H9 (cell line): ENCODE measurements at regions not wholly inside any gene's neighbourhood (a gene's known extent, or its start where the extent isn't known, plus 50 kb on each side); places are given as distances from the start of the nearest gene placed in this dataset.
"Not testable (repeated sequence)": the region's sequence is repeated elsewhere in the genome, so short reads cannot be mapped to it uniquely, and the experiment has no call there.

Source experiments
- DNase-seq: peaks from one replicate; pipeline ENCODE4 v3.0.0-alpha.2; 2017
- H2AFZ ChIP-seq: one replicate; pipeline ENCODE4 v1.6.1; 2013; ENCODE audit warnings: mild to moderate bottlenecking, low read length, control low read depth, moderate library complexity
- H2AK5ac ChIP-seq: 2 replicates; pipeline ENCODE4 v1.6.1; 2013; ENCODE audit warnings: low read length, control low read depth, mixed read lengths; ENCODE audit not compliant: insufficient read length
- H2BK120ac ChIP-seq: one replicate; pipeline ENCODE4 v1.6.1; 2013; ENCODE audit warnings: low read depth, mild to moderate bottlenecking, low read length, control low read depth, inconsistent platforms; ENCODE audit not compliant: poor library complexity, severe bottlenecking
- H2BK12ac ChIP-seq: 2 replicates; pipeline ENCODE4 v1.6.1; 2013; ENCODE audit warnings: low read length, control low read depth, mixed read lengths, low read depth; ENCODE audit not compliant: insufficient read length
- H2BK15ac ChIP-seq: 2 replicates; pipeline ENCODE4 v1.6.1; 2013; ENCODE audit warnings: low read depth, low read length, control low read depth
- H2BK20ac ChIP-seq: one replicate; pipeline ENCODE4 v1.6.1; 2013; ENCODE audit warnings: low read depth, mild to moderate bottlenecking, low read length, control low read depth, inconsistent platforms; ENCODE audit not compliant: poor library complexity, severe bottlenecking
- H2BK5ac ChIP-seq: 2 replicates; pipeline ENCODE4 v1.6.1; 2013; ENCODE audit warnings: low read length, control low read depth, mixed read lengths; ENCODE audit not compliant: insufficient read length
- H3K14ac ChIP-seq: 2 replicates; pipeline ENCODE4 v1.6.1; 2013; ENCODE audit warnings: low read length, control low read depth; ENCODE audit not compliant: insufficient read depth
- H3K18ac ChIP-seq: 2 replicates; pipeline ENCODE4 v1.6.1; 2013; ENCODE audit warnings: low read depth, mild to moderate bottlenecking, mixed read lengths, low read length, control low read depth; ENCODE audit not compliant: insufficient read length
- H3K23ac ChIP-seq: 2 replicates; pipeline ENCODE4 v1.6.1; 2013; ENCODE audit warnings: low read length, control low read depth, mixed read lengths, low read depth; ENCODE audit not compliant: insufficient read length
- H3K23me2 ChIP-seq: 2 replicates; pipeline ENCODE4 v1.6.1; 2013; ENCODE audit warnings: low read depth, mild to moderate bottlenecking, mixed read lengths, low read length, control low read depth; ENCODE audit not compliant: insufficient read length, poor library complexity, severe bottlenecking
- H3K27ac ChIP-seq: 2 replicates; pipeline ENCODE4 v1.5.1; 2013; ENCODE audit warnings: low read length, control low read depth, mixed read lengths, low read depth; ENCODE audit not compliant: insufficient read length
- H3K27me3 ChIP-seq: 2 replicates; pipeline ENCODE4 v1.6.1; 2013; ENCODE audit warnings: low read length, control low read depth, inconsistent platforms; ENCODE audit not compliant: insufficient read depth
- H3K4ac ChIP-seq: 2 replicates; pipeline ENCODE4 v1.6.1; 2013; ENCODE audit warnings: low read depth, mild to moderate bottlenecking, control low read depth, inconsistent platforms, low read length, moderate library complexity
- H3K4me1 ChIP-seq: 2 replicates; pipeline ENCODE4 v1.6.1; 2013; ENCODE audit warnings: low read length, control low read depth, inconsistent platforms; ENCODE audit not compliant: insufficient read depth
- H3K4me2 ChIP-seq: 2 replicates; pipeline ENCODE4 v1.6.1; 2013; ENCODE audit warnings: low read length, control low read depth, mixed read lengths; ENCODE audit not compliant: insufficient read length, insufficient read depth
- H3K56ac ChIP-seq: 2 replicates; pipeline ENCODE4 v1.6.1; 2013; ENCODE audit warnings: low read depth, mild to moderate bottlenecking, mixed read lengths, low read length, control low read depth; ENCODE audit not compliant: insufficient read length
- H3K79me1 ChIP-seq: 2 replicates; pipeline ENCODE4 v1.6.1; 2013; ENCODE audit warnings: low read depth, mild to moderate bottlenecking, moderate library complexity, low read length, control low read depth, inconsistent platforms; ENCODE audit not compliant: insufficient read depth, poor library complexity, severe bottlenecking
- H3K79me2 ChIP-seq: 2 replicates; pipeline ENCODE4 v1.6.1; 2013; ENCODE audit warnings: low read length, control low read depth, inconsistent platforms; ENCODE audit not compliant: insufficient read depth
- H3K9ac ChIP-seq: 2 replicates; pipeline ENCODE4 v1.6.1; 2013; ENCODE audit warnings: low read length, control low read depth, mixed read lengths; ENCODE audit not compliant: insufficient read length; ENCODE audit errors: extremely low read depth
- H3K9me3 ChIP-seq: one replicate; pipeline ENCODE4 v1.6.1; 2013; ENCODE audit warnings: low read depth, low read length, inconsistent platforms; ENCODE audit not compliant: control insufficient read depth
- H3T11ph ChIP-seq: one replicate; pipeline ENCODE4 v1.6.1; 2013; ENCODE audit warnings: mild to moderate bottlenecking, low read length, control low read depth, inconsistent platforms
- H4K20me1 ChIP-seq: one replicate; pipeline ENCODE4 v1.6.1; 2013; ENCODE audit not compliant: control insufficient read depth, insufficient read length, insufficient read depth
- H4K5ac ChIP-seq: 2 replicates; pipeline ENCODE4 v1.6.1; 2013; ENCODE audit warnings: low read depth, mild to moderate bottlenecking, mixed read lengths, low read length, control low read depth; ENCODE audit not compliant: insufficient read length
- H4K8ac ChIP-seq: replicated peaks from 2 replicates; pipeline ENCODE4 v1.6.1; 2013; ENCODE audit warnings: low read length, control low read depth, mixed read lengths, low read depth; ENCODE audit not compliant: insufficient read length
- H4K91ac ChIP-seq: 2 replicates; pipeline ENCODE4 v1.6.1; 2013; ENCODE audit warnings: low read depth, mild to moderate bottlenecking, moderate library complexity, mixed read lengths, low read length, control low read depth; ENCODE audit not compliant: insufficient read length
- H3K27ac Mint-ChIP-seq, 3 experiments: 2 replicates in 2 of 3; 3 replicates in 1 of 3; pipeline ENCODE4 v1.8.0; 2020 to 2021; ENCODE audit warnings: mixed read lengths in 3 of 3, mild to moderate bottlenecking in 1 of 3, moderate library complexity in 1 of 3
- H3K27me3 Mint-ChIP-seq: 2 replicates; pipeline ENCODE4 v1.8.0; 2021; ENCODE audit warnings: low read depth, mild to moderate bottlenecking, moderate library complexity, mixed read lengths
- H3K36me3 Mint-ChIP-seq, 3 experiments: 2 replicates in 2 of 3; 3 replicates in 1 of 3; pipeline ENCODE4 v1.8.0; 2020 to 2021; ENCODE audit warnings: low read depth in 3 of 3, mixed read lengths in 3 of 3; ENCODE audit not compliant: insufficient read depth in 1 of 3
- H3K4me1 Mint-ChIP-seq, 2 experiments: 2 replicates each; pipeline ENCODE4 v1.8.0; 2020; ENCODE audit warnings: mixed read lengths in 2 of 2
- H3K4me3 Mint-ChIP-seq, 2 experiments: 2 replicates in 1 of 2; 3 replicates in 1 of 2; pipeline ENCODE4 v1.8.0; 2020 to 2021; ENCODE audit warnings: mild to moderate bottlenecking in 2 of 2, mixed read lengths in 2 of 2, moderate library complexity in 1 of 2
- H3K9me3 Mint-ChIP-seq, 2 experiments: 2 replicates in 1 of 2; 3 replicates in 1 of 2; pipeline ENCODE4 v1.8.0; 2020; ENCODE audit warnings: mild to moderate bottlenecking in 2 of 2, mixed read lengths in 2 of 2, moderate library complexity in 1 of 2
- CTCF ChIP-seq: fragments of 200-600 bp; sonication (generic); conservative IDR thresholded peaks from 3 replicates; pipeline ENCODE4 v1.8.0; 2021; ENCODE audit warnings: antibody characterized with exemption, mild to moderate bottlenecking
- WGBS: extraction: QIAGEN DNeasy Blood & Tissue Kit; methylation state at CpG from one replicate; pipeline ENCODE4 v1.1.7; 2013; ENCODE audit warnings: missing lambda C conversion rate, low lambda C conversion rate, mixed read lengths; ENCODE audit not compliant: insufficient read length; ENCODE audit errors: extremely low coverage; 5-methylcytosine and 5-hydroxymethylcytosine counted together

GRCh38 chr20:48019496-48019895, 234.2 kb upstream of the SULF2 start:
- H3K9me3 ChIP-seq, result no peaks in the 10 kb centered on the region
- no peak overlapping the region for H2BK15ac ChIP-seq
- H3K79me2 ChIP-seq, result no peaks in the 10 kb centered on the region
- no peak for DNase-seq
- H2BK20ac ChIP-seq, result no peak overlapping the region
- Mint-ChIP-seq H3K9me3 (peaks cover 3 to 6% of the 10 kb centered on the region in 2 experiments; a peak in 4 of 5 replicates), H3K27ac (no peak overlapping the region; a peak in 1 of 7 replicates), H3K4me3 (no peak overlapping the region), H3K27me3 (peaks cover 2% of the 10 kb centered on the region; the same call in 1 of the 2 replicates), H3K36me3 (peaks cover 0 to 17% (median 5%) of the 10 kb centered on the region in 3 experiments; a peak in 5 of 7 replicates), H3K4me1 (peaks cover 12 to 15% of the 10 kb centered on the region in 2 experiments)
- H2BK12ac ChIP-seq, result no peak overlapping the region
- no peak overlapping the region for H3K9ac ChIP-seq
- no peak overlapping the region for H4K8ac ChIP-seq
- no peak for TF ChIP-seq CTCF
- no peaks in the 10 kb centered on the region for H3K79me1 ChIP-seq
- no peak overlapping the region for H2BK5ac ChIP-seq
- H3K23ac ChIP-seq, result no peak overlapping the region
- no peak overlapping the region for H4K91ac ChIP-seq
- no peaks in the 10 kb centered on the region for H3K27me3 ChIP-seq
- no peak overlapping the region for H3K14ac ChIP-seq
- no peaks in the 10 kb centered on the region for H3K23me2 ChIP-seq
- H2AFZ ChIP-seq, result no peak overlapping the region
- no peak overlapping the region for H2BK120ac ChIP-seq
- H3T11ph ChIP-seq, result no peak overlapping the region
- WGBS, result no CpG with 5 or more reads among the region's 4 CpGs
- H4K20me1 ChIP-seq, result no peaks in the 10 kb centered on the region
- H3K4me1 ChIP-seq, result no peaks in the 10 kb centered on the region
- no peak overlapping the region for H2AK5ac ChIP-seq
- no peak overlapping the region for H3K56ac ChIP-seq
- no peak overlapping the region for H3K18ac ChIP-seq
- H3K4me2 ChIP-seq, result no peak overlapping the region
- H3K4ac ChIP-seq, result no peak overlapping the region
- H3K27ac ChIP-seq, result no peak overlapping the region
- no peak overlapping the region for H4K5ac ChIP-seq

- H4K8ac ChIP-seq, H3K18ac ChIP-seq, H3K4ac ChIP-seq, H2AK5ac ChIP-seq, H2AFZ ChIP-seq, H3T11ph ChIP-seq, H2BK5ac ChIP-seq, H2BK12ac ChIP-seq, H4K20me1 ChIP-seq, H3K9me3 Mint-ChIP-seq, H2BK15ac ChIP-seq, DNase-seq, H2BK20ac ChIP-seq, H3K79me1 ChIP-seq, H3K9ac ChIP-seq, H3K27me3 ChIP-seq, H3K27ac ChIP-seq, H3K14ac ChIP-seq, H3K4me2 ChIP-seq, H3K56ac ChIP-seq, H2BK120ac ChIP-seq, H4K91ac ChIP-seq, H3K27me3 Mint-ChIP-seq, H3K27ac Mint-ChIP-seq, H4K5ac ChIP-seq, H3K23me2 ChIP-seq, H3K79me2 ChIP-seq, H3K23ac ChIP-seq, H3K4me3 Mint-ChIP-seq, H3K4me1 ChIP-seq, H3K9me3 ChIP-seq: not testable (repeated sequence)
- WGBS, result no CpG with 5 or more reads among the region's 6 CpGs
- Mint-ChIP-seq H3K36me3 (peaks cover 0 to 17% (median 5%) of the 10 kb centered on the region in 3 experiments; a peak in 5 of 7 replicates), H3K4me1 (peaks cover 11 to 12% of the 10 kb centered on the region in 2 experiments)
These were observed 233.6 kb upstream of the SULF2 start for GRCh38 chr20:48018851-48019250.
